ENCODE measurements at regions not wholly inside any gene's neighbourhood (a gene's known extent, or its start where the extent isn't known, plus 50 kb on each side); places are given as distances from the start of the nearest gene placed in this dataset.
"Not testable (repeated sequence)": the region's sequence is repeated elsewhere in the genome, so short reads cannot be mapped to it uniquely, and the experiment has no call there.

GRCh38 chr21:43286196-43286595, 117.4 kb downstream of the CRYAA start:
- DNase-seq: no peak

- DNase-seq: no peak
These were observed 115.9 kb downstream of the CRYAA start for GRCh38 chr21:43284700-43285099.

- DNase-seq: no peak
These were observed 115.4 kb downstream of the CRYAA start for GRCh38 chr21:43284238-43284637.

- not testable (repeated sequence) for DNase-seq
These were observed 115.1 kb downstream of the CRYAA start for GRCh38 chr21:43283925-43284221.

- DNase-seq: no peak
These were observed 114.5 kb downstream of the CRYAA start for GRCh38 chr21:43283136-43283924.

- no peak for DNase-seq
These were observed 113.7 kb downstream of the CRYAA start for GRCh38 chr21:43282358-43283120.

GRCh38 chr21:43281661-43282357, 113.0 kb downstream of the CRYAA start:
- no peak for DNase-seq

GRCh38 chr21:43280949-43281633, 112.3 kb downstream of the CRYAA start:
- no peak for DNase-seq

- no peak for DNase-seq
These were observed 110.7 kb downstream of the CRYAA start for GRCh38 chr21:43279578-43279894.

- no peak for DNase-seq
These were observed 110.2 kb downstream of the CRYAA start for GRCh38 chr21:43278766-43279577.

GRCh38 chr21:43278359-43278758, 109.6 kb downstream of the CRYAA start:
- no peak for DNase-seq

GRCh38 chr21:43277481-43278351, 108.9 kb downstream of the CRYAA start:
- no peak for DNase-seq

GRCh38 chr21:43276811-43277210, 108.0 kb downstream of the CRYAA start:
- no peak for DNase-seq

GRCh38 chr21:43275421-43276211, 106.8 kb downstream of the CRYAA start:
- DNase-seq: no peak

- DNase-seq: no peak
These were observed 106.1 kb downstream of the CRYAA start for GRCh38 chr21:43274946-43275310.

- DNase-seq: no peak
These were observed 105.5 kb downstream of the CRYAA start for GRCh38 chr21:43274022-43274945.

GRCh38 chr21:43273708-43274021, 104.9 kb downstream of the CRYAA start:
- DNase-seq: no peak

GRCh38 chr21:43273016-43273707, 104.4 kb downstream of the CRYAA start:
- DNase-seq: no peak

- DNase-seq: no peak
These were observed 103.8 kb downstream of the CRYAA start for GRCh38 chr21:43272591-43272990.
